HG03175 (cell line): ENCODE measurements at regions not wholly inside any gene's neighbourhood (a gene's known extent, or its start where the extent isn't known, plus 50 kb on each side); places are given as distances from the start of the nearest gene placed in this dataset.

Experiments used
- ATAC-seq: cut with Tn5 transposase; IDR thresholded peaks from one replicate; pipeline ENCODE4 v1.9.1; 2021; ENCODE audit warnings: mild to moderate bottlenecking, moderate library complexity; ENCODE audit not compliant: unreplicated experiment

DNA sequence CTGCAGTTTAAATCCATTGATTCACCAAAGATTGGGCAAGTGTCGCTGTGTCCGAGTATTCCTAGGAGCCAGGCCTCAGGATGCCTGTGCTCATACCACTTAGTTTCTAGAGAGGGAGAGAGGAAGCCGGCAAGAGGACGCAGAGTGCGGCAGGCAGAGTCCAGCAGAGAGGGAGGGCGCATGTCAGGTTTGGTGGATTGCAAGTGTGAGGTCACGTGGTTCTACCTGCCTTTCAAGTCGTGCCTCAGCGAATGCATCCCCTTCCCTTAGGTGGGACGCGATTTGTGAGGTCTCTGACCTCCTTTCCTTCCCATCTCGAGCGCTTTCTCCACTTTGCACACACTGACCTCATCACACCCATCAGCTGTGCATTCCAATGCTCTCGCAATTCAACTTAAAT lies 188.1 kb downstream of the TMEM18 start:
- ATAC-seq, result no peak

- no peak for ATAC-seq
Observed at GRCh38 chr2:487186-488079, 189.8 kb downstream of the TMEM18 start.

GRCh38 chr2:486371-486770 lies 190.8 kb downstream of the TMEM18 start:
- ATAC-seq, result no peak

DNA sequence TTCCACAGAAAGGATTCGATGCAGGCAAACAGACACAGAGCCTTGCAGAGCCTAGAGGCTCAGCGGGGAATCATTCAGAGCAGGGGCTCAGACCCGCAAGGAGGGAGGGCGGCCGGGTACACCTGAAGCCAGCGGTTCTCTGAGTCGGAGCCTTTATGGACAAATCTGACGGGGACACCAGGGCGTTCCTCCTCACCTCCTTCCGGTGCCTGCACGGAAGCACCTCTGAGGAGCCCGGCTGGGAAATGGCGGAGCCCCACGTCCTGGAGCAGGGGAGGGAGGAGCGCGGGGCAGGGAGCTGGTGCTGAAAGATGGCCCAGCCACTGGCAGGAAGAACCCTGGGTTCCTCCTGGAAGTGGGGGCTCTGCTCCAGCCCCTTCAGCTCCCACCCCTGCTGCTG lies 193.5 kb upstream of the ALKAL2 start:
- ATAC-seq, result no peak

DNA sequence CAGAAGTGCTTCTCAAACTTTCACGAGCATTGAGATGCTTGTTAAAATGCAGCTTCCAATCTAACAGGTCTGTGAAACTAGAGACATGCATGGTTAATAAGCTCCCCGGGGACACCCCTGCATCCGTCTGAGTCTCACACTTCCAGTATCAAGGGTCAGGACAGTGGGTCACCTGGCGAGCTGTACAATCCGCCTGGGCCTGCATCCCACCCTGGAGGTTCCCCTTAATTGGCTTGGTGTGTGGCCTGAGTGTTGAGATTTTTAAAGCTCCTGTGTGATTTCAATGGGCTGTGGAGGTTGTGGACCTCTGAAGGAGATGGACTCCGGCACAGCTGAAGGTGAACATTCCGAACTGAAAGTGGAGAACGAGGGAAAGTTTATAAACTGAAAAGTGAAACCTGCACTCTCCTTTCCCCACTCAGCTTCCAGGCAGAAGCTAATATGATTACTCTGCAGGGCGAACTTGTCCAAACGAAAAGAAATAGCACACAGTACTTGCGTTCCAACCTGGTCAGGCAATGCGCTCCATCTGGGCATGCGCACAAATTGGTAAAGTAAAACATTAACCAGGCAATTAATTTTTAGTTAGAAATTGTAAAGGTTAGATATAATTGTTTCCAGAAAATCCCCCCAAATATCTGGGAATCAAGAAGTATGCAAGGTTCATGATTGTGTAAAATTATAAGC lies 191.7 kb upstream of the ALKAL2 start:
- ATAC-seq, result no peak

DNA sequence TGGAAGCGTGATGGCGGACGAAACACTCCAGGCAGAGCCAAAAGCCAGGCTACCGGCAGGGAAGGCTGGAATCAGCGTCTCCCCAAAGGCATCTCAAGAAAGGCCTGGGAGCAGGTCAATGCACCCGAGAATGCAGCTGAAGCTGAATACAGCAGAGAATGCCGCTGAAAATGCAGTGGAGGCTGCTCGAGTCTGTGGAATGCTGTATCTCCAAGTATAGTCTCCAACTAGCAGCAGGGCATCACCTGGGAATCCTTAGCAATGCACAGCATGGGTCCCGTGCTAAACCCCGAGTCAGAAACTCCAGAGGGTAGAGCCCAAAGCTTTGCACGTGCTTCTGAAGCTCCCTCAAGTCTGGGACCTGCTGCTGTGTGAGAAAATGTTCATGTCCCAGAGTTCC lies 191.1 kb upstream of the ALKAL2 start:
- ATAC-seq, result no peak

- no peak for ATAC-seq
Observed at GRCh38 chr2:471560-471959, 183.7 kb upstream of the ALKAL2 start.

DNA sequence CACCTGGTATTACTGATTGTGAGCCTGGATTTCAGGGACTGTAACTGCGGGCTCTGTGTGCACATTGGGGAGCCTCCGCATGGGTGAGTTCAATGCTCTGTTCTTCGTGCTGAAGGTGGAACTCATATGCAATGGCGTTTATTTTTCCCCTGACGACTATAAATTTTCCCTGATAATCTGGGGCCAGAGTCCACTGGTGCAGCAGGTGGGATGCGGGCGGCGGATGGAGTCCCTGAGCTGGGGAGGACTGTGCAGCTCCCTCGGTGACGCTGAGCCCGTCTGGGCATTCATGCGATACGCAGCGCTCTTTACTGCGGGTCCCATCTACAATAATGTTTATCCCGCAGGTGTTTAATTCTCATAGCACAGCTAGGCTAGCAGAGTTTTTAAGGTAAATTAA lies 181.6 kb upstream of the ALKAL2 start:
- no peak for ATAC-seq

GRCh38 chr2:468648-469336 lies 180.9 kb upstream of the ALKAL2 start:
- no peak for ATAC-seq

DNA sequence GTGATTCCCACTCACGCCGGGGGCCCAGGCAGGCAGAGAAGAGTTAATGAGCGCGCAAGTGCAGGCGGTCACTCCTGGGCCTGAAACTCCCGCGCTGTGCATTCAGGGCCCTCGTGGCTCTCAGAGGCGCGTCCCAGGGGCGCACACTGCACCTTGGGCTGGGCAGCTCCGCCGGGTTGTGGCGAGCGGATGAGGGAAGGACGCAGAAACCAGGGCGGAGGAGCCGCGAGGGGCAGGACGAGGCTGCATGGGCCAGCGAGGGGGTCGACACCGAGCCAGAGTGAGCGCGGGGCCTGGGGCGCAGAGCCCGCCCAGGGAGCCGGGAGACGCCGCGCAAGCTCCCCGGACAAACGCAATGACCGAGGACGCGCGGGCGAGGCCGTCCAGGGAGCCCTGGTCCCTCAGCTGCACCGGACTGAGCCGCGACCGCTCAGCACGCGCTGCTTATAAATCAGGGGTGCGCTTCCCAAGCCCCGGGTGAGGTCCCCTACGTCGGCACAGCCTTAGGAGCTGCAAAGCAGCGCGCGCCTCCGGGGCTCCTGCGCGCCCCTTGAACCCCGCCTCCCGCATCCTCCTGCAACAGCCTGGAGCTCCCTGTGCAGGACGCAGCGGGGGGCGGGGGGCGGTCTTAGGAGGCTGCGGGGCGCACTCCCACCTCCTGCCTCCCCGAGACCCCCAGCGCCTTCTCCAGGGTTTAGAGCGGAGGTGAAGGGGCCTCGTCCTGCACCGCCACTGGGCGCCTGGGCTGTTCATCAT lies 180.2 kb upstream of the ALKAL2 start:
- ATAC-seq, result no peak

DNA sequence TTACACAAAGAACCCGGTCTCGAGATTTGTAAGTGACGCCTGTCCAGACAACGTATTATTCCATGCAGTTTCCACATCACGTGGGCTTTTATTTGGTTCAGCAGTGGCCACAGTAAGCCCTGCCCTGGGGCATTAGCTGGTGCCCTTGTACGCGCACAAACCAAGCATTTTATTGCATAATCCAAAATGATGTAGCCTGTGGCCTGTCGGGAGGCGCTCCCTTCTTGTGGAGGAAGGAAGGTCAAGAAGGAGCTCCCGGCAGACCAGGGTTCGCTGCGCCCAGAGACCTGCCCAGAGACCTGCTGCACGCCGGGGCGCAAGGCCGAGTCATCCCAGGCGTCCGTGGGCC lies 179.6 kb upstream of the ALKAL2 start:
- ATAC-seq, result no peak

DNA sequence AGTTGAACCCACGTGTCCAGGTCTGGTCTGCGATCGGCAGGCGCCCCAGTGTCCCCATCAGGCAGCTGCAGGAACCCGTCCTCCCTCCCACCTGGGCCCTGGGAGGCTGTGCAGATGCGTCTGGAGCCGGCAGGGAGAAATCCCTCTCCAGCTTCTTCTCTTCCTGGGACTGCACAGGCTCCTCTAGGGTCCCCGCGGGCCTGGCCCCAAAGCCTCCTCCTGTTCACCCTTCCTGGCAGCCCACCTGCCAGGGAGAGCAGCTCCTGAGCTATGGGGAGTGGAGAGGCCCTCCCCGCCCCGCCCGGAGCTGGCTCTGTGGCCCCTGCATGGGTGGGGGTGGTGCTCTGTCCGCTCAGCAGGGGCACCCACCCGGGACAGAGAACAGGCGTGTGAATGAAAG lies 179.2 kb upstream of the ALKAL2 start:
- ATAC-seq, result no peak

DNA sequence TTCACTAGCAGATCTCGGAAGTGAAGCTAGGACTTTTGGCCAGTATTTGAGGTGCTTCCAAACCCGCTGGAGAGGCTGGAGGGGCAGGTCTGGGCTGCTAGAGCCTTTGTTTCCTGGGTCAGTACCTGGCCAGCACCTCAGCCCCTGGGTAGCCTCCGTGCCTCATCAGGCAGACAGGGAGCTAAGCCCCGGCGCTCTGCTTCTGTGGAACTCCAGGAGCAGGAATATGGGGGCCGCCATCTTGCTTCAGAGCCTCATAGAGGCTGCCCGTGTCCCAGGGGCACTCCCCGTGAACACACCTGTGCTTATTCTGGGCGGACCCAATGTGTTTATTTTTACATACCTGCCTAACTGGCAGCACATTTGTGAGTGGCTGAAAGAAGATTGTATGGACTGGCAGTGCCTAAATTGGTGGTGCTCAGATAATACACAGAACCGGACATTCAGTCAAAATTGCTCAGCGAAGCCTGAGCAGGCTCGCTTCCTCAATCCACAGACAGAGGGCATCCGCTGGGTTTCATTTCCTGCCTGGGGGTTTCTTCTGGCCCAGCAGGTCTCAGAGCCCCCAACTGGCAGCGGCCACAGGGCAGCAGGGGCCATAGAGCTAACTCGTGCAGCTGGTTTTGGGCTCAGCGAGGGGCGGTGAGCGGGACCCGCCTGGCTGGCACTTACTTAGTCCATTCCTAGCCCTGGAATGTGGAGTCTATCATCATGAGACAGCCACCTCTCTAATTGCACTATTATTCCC lies 176.8 kb upstream of the ALKAL2 start:
- peak; percentile 69 for ATAC-seq

- ATAC-seq, result no peak
Observed at GRCh38 chr2:460861-461260, 173.0 kb upstream of the ALKAL2 start.

DNA sequence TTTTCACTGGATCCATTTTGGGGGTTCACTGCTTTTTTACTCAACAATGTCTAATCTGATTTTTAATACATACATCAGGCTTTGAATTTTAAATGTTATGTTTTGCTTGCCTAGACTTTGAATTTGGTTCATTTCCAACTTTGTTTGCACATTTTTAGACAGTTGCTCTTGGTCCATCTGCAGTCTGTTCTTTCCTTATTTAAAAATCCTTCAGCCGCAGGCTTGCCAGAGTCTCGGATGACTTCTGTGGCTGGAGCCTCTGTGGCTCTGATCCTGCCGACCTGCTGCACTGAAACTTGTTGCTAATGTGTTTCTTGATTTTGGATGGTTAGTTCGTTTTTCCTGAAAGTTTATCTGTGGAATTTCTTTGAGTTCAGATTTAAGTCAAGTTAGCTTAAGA lies 172.0 kb upstream of the ALKAL2 start:
- ATAC-seq, result no peak

GRCh38 chr2:458425-458815 lies 170.5 kb upstream of the ALKAL2 start:
- no peak for ATAC-seq

DNA sequence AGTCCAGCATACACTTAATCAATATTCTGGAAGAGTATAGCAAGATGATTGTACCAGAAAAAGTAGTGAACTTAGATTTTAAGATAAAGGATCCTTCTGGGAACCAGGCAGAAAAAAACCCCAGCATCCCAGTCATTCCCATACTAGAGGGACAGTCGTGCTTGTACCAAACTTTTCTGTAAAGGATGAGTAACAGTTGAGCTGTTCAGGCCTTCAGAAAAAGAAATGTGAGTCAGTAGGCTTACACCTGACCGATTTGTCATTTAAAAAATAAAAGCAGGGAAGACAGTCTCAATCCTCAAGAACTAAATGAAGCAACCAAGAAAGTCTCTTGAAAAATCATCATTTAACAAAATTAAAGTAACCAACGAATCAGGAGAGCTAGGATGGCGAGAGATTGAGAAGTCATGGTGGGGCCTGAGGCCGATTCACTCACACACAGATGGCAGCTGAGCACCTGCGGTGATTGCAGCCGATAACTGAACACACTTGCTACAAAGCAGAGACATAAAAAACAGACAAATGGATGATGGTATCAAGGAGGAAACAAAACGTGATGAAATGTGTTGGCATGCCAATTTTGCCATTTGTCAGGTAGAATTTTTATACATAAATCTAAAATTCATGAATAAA lies 170.0 kb upstream of the ALKAL2 start:
- ATAC-seq, result no peak

DNA sequence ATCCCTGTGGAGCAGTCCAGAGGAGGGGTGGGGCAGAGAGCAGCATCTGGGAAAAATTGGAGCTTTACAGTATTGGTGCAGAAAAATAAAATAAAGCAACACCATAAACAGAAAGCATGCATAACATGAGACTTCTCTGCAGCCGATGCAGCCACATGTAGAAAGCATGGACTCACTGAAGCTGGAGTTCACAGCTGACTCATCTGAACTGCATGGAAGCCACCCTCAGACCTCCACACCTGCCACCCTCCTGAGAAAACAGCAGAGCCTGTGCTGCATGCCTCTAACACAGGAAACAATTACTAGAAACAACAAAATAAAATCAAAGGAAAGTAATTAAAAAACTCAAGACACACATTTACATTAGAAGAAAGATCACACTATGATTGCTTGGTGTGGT lies 169.4 kb upstream of the ALKAL2 start:
- ATAC-seq, result no peak

DNA sequence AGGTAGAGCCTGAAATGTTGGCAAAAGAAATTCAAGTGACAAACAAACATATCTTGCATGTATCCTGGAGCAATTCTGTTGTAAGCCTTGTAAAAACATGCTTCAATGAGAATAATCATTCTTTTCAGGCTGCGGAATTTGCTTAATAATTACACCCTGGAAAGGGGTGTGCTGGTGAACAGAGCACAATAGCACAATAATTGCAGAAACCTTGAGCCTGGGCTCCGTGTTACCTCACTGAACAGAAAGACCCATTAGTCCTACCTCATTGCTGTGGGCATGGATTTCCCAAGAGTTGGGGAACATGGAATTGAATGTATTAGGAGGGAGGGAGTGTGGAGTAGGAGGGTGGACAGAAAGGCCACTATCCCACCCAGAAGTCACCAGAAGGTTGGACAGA lies 168.0 kb upstream of the ALKAL2 start:
- ATAC-seq, result no peak
